Natural killer cell (primary cell): ENCODE measurements at regions not wholly inside any gene's neighbourhood (a gene's known extent, or its start where the extent isn't known, plus 50 kb on each side); places are given as distances from the start of the nearest gene placed in this dataset.

Experiments
- ATAC-seq, 3 donors: fragments of 150-1000 bp in 2 of 3; fragments of 200-7000 bp in 1 of 3; cut with Tn5 transposase; 1 replicate in 1 of 3; 2 replicates in 2 of 3; pipeline ENCODE4 v1.10.0; 2021; ENCODE audit warnings: mild to moderate bottlenecking in 2 of 3, moderate library complexity in 2 of 3
- DNase-seq, 2 donors: peaks; one replicate each; pipeline versions ENCODE4 v3.0.0 to v3.0.0-alpha.2; 2013 to 2021; ENCODE audit warnings: mixed read lengths in 1 of 2
- H3K27ac ChIP-seq: one replicate; pipeline ENCODE4 v1.5.1; 2013; ENCODE audit warnings: mild to moderate bottlenecking, low read length
- H3K27me3 ChIP-seq: one replicate; pipeline ENCODE4 v1.6.1; 2013; ENCODE audit warnings: low read length; ENCODE audit not compliant: control insufficient read depth, insufficient read depth
- H3K36me3 ChIP-seq: one replicate; pipeline ENCODE4 v1.6.1; 2013; ENCODE audit warnings: low read length; ENCODE audit not compliant: control insufficient read depth, insufficient read depth
- H3K4me1 ChIP-seq: one replicate; pipeline ENCODE4 v1.6.1; 2013; ENCODE audit warnings: low read length; ENCODE audit not compliant: control insufficient read depth, insufficient read depth
- H3K4me3 ChIP-seq: one replicate; pipeline ENCODE4 v1.5.1; 2013; ENCODE audit warnings: low read length
- H3K9me3 ChIP-seq: one replicate; pipeline ENCODE4 v1.6.1; 2013; ENCODE audit warnings: low read length; ENCODE audit not compliant: control insufficient read depth, insufficient read depth
- H3K27ac Mint-ChIP-seq, 2 donors: one replicate each; pipeline ENCODE4 v1.8.0; 2022; ENCODE audit warnings: mild to moderate bottlenecking in 2 of 2, mixed read lengths in 2 of 2, moderate library complexity in 1 of 2
- H3K27me3 Mint-ChIP-seq, 2 donors: one replicate each; pipeline ENCODE4 v1.8.0; 2022; ENCODE audit warnings: low read depth in 2 of 2, mixed read lengths in 2 of 2
- H3K36me3 Mint-ChIP-seq: one replicate; pipeline ENCODE4 v1.8.0; 2022; ENCODE audit warnings: mixed read lengths
- H3K4me1 Mint-ChIP-seq, 2 donors: one replicate each; pipeline ENCODE4 v1.8.0; 2022; ENCODE audit warnings: mixed read lengths in 2 of 2
- H3K4me3 Mint-ChIP-seq: one replicate; pipeline ENCODE4 v1.8.0; 2022; ENCODE audit warnings: mild to moderate bottlenecking, moderate library complexity, mixed read lengths
- H3K9me3 Mint-ChIP-seq, 2 donors: one replicate each; pipeline ENCODE4 v1.8.0; 2022; ENCODE audit warnings: mixed read lengths in 2 of 2
- WGBS: methylation state at CpG from one replicate; pipeline ENCODE4 v1.1.7; 2013; ENCODE audit warnings: missing lambda C conversion rate; ENCODE audit not compliant: insufficient coverage; 5-methylcytosine and 5-hydroxymethylcytosine counted together
- intact Hi-C: fragments of 100-400 bp; cut with micrococcal nuclease; formaldehyde crosslinking; loops from one replicate; pipeline ENCODE4 v1.14.2; 2022
- TF ChIP-seq, protein P1 (sequence below): fragments of 200-600 bp; IDR thresholded peaks from one replicate; pipeline ENCODE4 v1.8.0; 2022; ENCODE audit warnings: antibody characterized with exemption

- ATAC-seq, result no peak
- Mint-ChIP-seq H3K27ac (no peak overlapping the region), H3K9me3 (peaks cover 8 to 10% of the 10 kb centered on the region in 2 donors), H3K27me3 (no peaks in the 10 kb centered on the region), H3K4me3 (no peak overlapping the region), H3K4me1 (no peaks in the 10 kb centered on the region), H3K36me3 (peaks cover 7% of the 10 kb centered on the region)
- DNase-seq, result no peak
- TF ChIP-seq, protein P1, sequence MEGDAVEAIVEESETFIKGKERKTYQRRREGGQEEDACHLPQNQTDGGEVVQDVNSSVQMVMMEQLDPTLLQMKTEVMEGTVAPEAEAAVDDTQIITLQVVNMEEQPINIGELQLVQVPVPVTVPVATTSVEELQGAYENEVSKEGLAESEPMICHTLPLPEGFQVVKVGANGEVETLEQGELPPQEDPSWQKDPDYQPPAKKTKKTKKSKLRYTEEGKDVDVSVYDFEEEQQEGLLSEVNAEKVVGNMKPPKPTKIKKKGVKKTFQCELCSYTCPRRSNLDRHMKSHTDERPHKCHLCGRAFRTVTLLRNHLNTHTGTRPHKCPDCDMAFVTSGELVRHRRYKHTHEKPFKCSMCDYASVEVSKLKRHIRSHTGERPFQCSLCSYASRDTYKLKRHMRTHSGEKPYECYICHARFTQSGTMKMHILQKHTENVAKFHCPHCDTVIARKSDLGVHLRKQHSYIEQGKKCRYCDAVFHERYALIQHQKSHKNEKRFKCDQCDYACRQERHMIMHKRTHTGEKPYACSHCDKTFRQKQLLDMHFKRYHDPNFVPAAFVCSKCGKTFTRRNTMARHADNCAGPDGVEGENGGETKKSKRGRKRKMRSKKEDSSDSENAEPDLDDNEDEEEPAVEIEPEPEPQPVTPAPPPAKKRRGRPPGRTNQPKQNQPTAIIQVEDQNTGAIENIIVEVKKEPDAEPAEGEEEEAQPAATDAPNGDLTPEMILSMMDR, result no peak
- 55% methylated on average over 1 of the region's 1 CpG for WGBS
- H3K27ac ChIP-seq, result no peak overlapping the region
- peaks cover 2% of the 10 kb centered on the region for H3K9me3 ChIP-seq
- no peak overlapping the region for H3K4me3 ChIP-seq
- no peaks in the 10 kb centered on the region for H3K4me1 ChIP-seq
- intact Hi-C loops, result no loop called here
- H3K27me3 ChIP-seq, result no peaks in the 10 kb centered on the region
- no peaks in the 10 kb centered on the region for H3K36me3 ChIP-seq
These were observed 911.7 kb upstream of the NDST4 start for GRCh38 chr4:116024954-116025708.

- H3K4me1 Mint-ChIP-seq, result no peaks in the 10 kb centered on the region
- intact Hi-C loops, result no loop called here
- 94% methylated on average over 4 of the region's 5 CpGs for WGBS
- H3K4me3 Mint-ChIP-seq, result no peak overlapping the region
- peaks cover 10 to 11% of the 10 kb centered on the region in 2 donors for H3K9me3 Mint-ChIP-seq
- peaks cover 13% of the 10 kb centered on the region for H3K36me3 Mint-ChIP-seq
- Histone ChIP-seq H3K4me1 (no peaks in the 10 kb centered on the region), H3K27me3 (no peaks in the 10 kb centered on the region), H3K4me3 (no peak overlapping the region), H3K36me3 (no peaks in the 10 kb centered on the region), H3K9me3 (peaks cover 20% of the 10 kb centered on the region), H3K27ac (no peak overlapping the region)
- no peaks in the 10 kb centered on the region for H3K27me3 Mint-ChIP-seq
- H3K27ac Mint-ChIP-seq, result no peak overlapping the region
- TF ChIP-seq, protein P1, result no peak
- DNase-seq (no peak), ATAC-seq (no peak)
These were observed 909.6 kb upstream of the NDST4 start for GRCh38 chr4:116023049-116023448.

GRCh38 chr4:116020141-116020722 lies 906.8 kb upstream of the NDST4 start:
- Mint-ChIP-seq H3K27ac (no peak overlapping the region), H3K36me3 (peaks cover 13% of the 10 kb centered on the region), H3K9me3 (peaks cover 15 to 24% of the 10 kb centered on the region in 2 donors), H3K4me3 (no peak overlapping the region), H3K4me1 (no peaks in the 10 kb centered on the region), H3K27me3 (no peaks in the 10 kb centered on the region)
- TF ChIP-seq, protein P1, result no peak
- no peak for ATAC-seq
- Histone ChIP-seq H3K27me3 (no peaks in the 10 kb centered on the region), H3K36me3 (no peaks in the 10 kb centered on the region), H3K4me1 (no peaks in the 10 kb centered on the region), H3K4me3 (no peak overlapping the region), H3K27ac (no peak overlapping the region), H3K9me3 (peaks cover 43% of the 10 kb centered on the region)
- DNase-seq, result no peak
- intact Hi-C loops, result no loop called here
- 85% methylated on average over 4 of the region's 4 CpGs for WGBS
